HG03558 (cell line): ENCODE measurements at regions not wholly inside any gene's neighbourhood (a gene's known extent, or its start where the extent isn't known, plus 50 kb on each side); places are given as distances from the start of the nearest gene placed in this dataset.
"Not testable (repeated sequence)": the region's sequence is repeated elsewhere in the genome, so short reads cannot be mapped to it uniquely, and the experiment has no call there.

Source experiments
- ATAC-seq: cut with Tn5 transposase; IDR thresholded peaks from one replicate; pipeline ENCODE4 v1.9.1; 2021; ENCODE audit warnings: moderate number of reproducible peaks; ENCODE audit not compliant: unreplicated experiment; ENCODE audit errors: extremely low read depth

DNA sequence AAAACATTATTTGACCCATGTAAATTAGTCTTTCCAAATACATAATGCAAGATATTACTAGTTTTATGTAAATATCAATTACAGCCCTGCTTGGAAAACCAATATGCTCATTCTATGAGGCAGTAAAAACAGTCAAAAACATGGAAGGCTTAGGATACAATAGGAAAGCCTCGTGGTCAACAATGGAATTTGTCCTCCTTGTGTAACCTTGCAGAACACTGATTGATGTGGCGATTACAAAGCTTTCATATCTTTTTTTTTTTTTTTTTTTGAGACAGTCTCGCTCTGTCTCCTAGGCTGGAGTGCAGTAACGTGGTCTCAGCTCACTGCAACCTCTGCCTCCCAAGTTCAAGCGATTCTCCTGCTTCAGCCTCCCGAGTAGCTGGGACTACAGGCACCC, 157.3 kb upstream of the BET1 start:
- ATAC-seq: no peak

DNA sequence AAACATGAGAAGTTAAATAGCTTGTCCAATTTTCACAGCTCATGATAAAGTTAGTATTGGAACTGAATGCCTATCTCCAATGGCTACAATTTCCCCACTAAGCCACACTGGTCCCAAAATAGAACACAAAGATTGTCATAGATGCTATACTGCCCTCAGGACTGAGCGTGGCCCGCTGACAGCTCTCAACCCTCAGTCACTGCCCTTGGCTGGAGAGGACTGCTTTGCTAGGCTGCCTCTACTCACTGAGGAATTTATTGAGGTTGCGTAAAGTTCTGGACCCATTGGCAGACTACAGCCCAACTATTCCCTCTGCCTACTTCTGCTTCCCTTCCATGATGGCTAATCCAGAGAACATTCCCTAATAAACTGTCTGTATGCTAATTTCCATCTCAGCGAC, 165.5 kb upstream of the BET1 start:
- no peak for ATAC-seq

DNA sequence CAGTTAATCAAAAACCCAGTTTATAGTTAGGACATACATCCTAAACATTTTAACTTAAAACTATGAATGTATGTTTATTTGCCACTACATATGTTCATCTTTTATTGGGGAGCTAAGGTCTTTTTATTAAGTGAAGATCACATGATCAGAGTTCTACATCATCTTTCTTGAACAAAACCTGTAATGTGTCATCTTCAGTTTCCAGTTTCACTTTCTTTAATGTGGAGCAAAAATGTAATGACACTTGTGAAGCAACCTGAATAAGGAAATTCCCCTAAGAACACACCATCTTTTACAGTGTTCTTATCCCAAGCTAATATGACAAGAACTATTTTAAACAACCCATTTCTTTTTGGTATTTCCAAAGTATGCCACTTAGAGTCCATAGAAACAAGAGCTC, 166.7 kb upstream of the BET1 start:
- ATAC-seq: peak; percentile 83

- ATAC-seq: no peak
These were observed 169.3 kb upstream of the BET1 start for GRCh38 chr7:94173436-94173835.

- no peak for ATAC-seq
These were observed 170.2 kb upstream of the BET1 start for GRCh38 chr7:94174375-94174774.

- ATAC-seq: no peak
These were observed 170.8 kb upstream of the BET1 start for GRCh38 chr7:94174956-94175355.

DNA sequence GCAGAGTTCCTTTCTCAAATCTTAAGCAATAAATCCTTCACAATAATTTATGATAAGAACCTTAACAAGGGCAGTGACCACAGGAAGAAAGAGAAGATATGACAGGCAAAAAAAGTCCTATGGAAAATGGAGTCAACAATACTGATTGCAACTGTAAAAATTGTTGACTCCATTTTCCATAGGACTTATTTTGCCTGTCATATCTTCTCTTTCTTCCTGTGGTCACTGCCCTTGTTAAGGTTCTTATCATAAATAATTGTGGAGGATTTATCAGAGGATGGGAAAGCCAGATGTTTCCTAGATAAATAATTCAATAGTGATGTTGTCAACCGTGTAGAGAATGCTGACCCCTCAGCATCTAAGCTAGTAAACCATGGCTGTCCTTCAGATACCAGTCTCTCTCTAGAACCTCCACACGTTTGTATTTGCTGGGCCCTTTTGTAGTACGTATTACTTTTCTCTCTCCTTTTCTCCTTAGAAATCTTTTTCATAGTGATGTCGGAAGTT, 172.6 kb upstream of the BET1 start:
- no peak for ATAC-seq

DNA sequence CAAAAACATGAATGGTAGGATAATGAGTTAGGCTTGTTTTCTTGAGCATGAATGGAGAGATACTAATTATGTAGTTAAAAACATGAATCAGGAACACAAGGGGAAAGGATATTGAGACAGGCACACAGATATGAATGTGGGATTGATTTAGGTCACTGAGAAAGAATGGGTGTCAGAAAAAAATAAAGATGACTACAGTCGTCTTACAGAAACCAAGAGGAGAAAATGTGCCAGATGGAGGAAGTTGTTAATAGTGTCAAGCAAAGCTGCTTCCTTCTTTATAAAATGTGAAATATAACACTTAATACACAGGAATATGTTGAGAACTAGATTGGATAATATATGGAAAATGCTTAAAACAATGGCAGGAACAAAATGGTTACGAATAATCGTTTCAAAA, 173.3 kb upstream of the BET1 start:
- ATAC-seq: no peak

GRCh38 chr7:94178230-94178629, 174.1 kb upstream of the BET1 start:
- ATAC-seq: peak; percentile 91

GRCh38 chr7:94179466-94179865, 175.3 kb upstream of the BET1 start:
- no peak for ATAC-seq

- no peak for ATAC-seq
These were observed 177.9 kb upstream of the BET1 start for GRCh38 chr7:94182066-94182465.

DNA sequence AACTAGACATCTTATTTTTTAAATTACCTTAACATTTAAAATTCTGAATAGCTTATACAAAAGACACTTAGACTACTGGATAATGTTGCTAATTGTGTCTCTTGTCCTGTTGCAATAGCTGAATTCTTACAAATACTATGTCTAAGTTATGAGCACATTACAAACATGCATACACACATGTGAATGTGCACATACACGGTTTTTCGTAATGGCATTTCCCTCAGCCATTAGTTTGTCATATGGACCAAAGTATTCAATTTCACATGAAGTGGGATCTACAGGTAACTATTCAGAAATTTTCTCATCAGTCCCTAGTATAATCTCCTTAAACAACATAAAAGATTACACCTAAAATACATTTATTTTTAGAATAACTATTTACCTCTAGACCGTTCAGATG, 178.6 kb upstream of the BET1 start:
- no peak for ATAC-seq

DNA sequence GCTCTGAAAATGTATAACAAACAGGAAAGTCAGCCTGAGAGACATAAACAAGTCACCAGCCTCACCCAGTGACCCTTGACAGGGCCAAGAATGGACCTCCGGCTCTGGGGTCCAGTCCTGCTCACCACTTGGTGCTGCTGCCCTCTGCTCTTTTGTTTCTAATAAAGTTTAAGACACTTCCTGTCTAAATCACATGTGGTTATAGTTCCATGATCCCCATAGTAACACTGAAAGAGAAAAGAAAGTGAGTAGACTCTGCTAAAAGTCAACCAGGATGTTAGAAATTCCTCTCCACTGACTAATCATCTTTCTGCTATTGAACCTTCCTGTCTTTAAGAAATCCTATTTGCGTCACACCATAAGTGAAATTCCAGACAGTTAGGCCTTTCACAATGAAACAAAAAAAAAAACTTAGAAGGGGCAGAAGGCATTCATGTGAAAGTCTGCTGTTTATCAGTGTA, 179.2 kb upstream of the BET1 start:
- ATAC-seq: no peak

GRCh38 chr7:94183891-94184290, 179.7 kb upstream of the BET1 start:
- ATAC-seq: no peak

GRCh38 chr7:94188350-94188749, 184.2 kb upstream of the BET1 start:
- ATAC-seq: no peak

DNA sequence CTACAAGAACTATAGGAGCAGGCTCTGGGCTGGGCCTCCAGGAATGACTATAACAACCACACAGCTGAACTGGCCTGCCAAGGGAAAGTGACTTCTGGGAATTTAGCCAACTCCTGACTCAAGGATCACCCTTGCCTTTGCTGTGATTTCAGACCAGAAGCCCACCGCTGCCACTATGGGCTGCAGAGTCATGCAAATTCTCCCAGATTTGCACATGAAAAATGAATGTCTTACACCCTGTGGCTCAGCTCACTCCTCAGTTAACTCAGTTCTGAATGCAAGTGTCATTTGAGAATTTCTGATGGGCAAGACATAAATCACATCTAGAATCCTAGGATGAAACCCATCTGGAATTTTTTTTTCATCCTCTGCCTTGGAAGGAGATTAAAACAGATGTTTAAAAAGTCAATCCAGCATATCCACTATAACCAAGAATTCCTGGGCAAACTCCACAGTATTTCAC, 186.5 kb upstream of the BET1 start:
- no peak for ATAC-seq

- not testable (repeated sequence) for ATAC-seq
These were observed 190.3 kb upstream of the BET1 start for GRCh38 chr7:94194426-94194825.

GRCh38 chr7:94195201-94195600, 191.0 kb upstream of the BET1 start:
- no peak for ATAC-seq

DNA sequence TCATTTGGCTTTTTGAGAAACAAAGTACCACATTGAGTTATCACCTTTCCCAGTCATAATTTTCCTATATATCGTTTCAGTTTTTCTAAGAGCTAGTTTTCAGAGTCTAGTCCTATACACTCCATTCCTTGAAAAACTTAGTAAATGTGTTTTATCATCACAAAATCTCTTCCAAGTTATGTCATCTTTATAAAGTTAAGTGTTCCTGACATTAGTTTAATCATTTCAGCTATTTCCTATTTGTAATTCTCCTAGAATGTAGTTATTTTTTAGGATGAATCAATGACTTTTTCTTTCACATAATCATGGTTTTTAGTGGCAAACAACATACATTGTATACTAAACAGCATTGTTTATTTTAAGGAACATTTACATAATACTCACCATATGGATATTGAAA, 191.7 kb upstream of the BET1 start:
- no peak for ATAC-seq

GRCh38 chr7:94205529-94205928, 189.2 kb upstream of the COL1A2 start:
- ATAC-seq: no peak

- no peak for ATAC-seq
These were observed 188.4 kb upstream of the COL1A2 start for GRCh38 chr7:94206295-94206694.

- ATAC-seq: no peak
These were observed 182.5 kb upstream of the COL1A2 start for GRCh38 chr7:94212160-94212559.

- ATAC-seq: no peak
These were observed 177.7 kb upstream of the COL1A2 start for GRCh38 chr7:94216944-94217461.
